ENCODE measurements at regions not wholly inside any gene's neighbourhood (a gene's known extent, or its start where the extent isn't known, plus 50 kb on each side); places are given as distances from the start of the nearest gene placed in this dataset.

DNA sequence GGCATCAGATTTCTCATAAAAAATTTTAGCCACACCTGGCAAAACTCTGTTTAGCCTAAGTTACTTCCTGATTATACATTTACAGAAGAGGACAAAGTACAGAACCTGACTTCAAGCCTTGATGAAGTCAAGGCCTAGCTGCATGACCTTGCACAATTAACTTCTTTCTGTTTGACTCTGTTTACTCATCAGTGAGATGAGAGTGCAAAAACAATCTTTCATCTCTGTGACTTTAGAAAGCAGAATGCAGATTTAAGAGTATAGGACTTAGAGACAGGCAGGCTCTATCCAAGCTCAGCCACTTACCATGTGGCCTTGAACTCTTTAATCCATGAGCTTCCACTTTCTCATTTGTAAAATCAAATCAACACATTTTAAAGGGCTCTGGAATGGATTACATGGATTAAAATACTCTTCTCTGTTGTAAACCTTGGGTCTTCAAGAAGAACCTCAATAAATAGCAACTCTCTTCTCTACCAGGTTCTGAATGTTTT, 1178.9 kb downstream of the FLRT2 start (continued):
- no peak for TF ChIP-seq REXO4 (CRISPR knock-in tag; IDR thresholded peaks at IDR 0.05; ENCODE audit: borderline replicate concordance)
- no peak for TF ChIP-seq SRSF9 (IDR thresholded peaks at IDR 0.05; ENCODE audit: borderline replicate concordance, insufficient read depth, low read depth, low read length, poor library complexity, severe bottlenecking)
- no peak for TF ChIP-seq ZNF782 (CRISPR knock-in tag; IDR thresholded peaks at IDR 0.05; ENCODE audit: borderline replicate concordance)
- TF ChIP-seq, protein P1, sequence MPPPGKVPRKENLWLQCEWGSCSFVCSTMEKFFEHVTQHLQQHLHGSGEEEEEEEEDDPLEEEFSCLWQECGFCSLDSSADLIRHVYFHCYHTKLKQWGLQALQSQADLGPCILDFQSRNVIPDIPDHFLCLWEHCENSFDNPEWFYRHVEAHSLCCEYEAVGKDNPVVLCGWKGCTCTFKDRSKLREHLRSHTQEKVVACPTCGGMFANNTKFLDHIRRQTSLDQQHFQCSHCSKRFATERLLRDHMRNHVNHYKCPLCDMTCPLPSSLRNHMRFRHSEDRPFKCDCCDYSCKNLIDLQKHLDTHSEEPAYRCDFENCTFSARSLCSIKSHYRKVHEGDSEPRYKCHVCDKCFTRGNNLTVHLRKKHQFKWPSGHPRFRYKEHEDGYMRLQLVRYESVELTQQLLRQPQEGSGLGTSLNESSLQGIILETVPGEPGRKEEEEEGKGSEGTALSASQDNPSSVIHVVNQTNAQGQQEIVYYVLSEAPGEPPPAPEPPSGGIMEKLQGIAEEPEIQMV (CRISPR knock-in tag; IDR thresholded peaks at IDR 0.05; ENCODE audit: low read depth): no peak
- TF ChIP-seq, protein P2, sequence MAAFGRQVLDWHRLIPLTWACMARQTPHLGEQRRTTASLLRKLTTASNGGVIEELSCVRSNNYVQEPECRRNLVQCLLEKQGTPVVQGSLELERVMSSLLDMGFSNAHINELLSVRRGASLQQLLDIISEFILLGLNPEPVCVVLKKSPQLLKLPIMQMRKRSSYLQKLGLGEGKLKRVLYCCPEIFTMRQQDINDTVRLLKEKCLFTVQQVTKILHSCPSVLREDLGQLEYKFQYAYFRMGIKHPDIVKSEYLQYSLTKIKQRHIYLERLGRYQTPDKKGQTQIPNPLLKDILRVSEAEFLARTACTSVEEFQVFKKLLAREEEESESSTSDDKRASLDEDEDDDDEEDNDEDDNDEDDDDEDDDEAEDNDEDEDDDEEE (CRISPR knock-in tag; IDR thresholded peaks at IDR 0.05): no peak
- no peak for TF ChIP-seq MATR3 (CRISPR knock-in tag; IDR thresholded peaks at IDR 0.05)
- TF ChIP-seq ZNF253 (CRISPR knock-in tag; IDR thresholded peaks at IDR 0.05; ENCODE audit: borderline replicate concordance): no peak
- no peak for TF ChIP-seq CC2D1A (CRISPR knock-in tag; IDR thresholded peaks at IDR 0.05)
- no peak for TF ChIP-seq U2AF2 (IDR thresholded peaks at IDR 0.05; ENCODE audit: low read depth, low read length)
- TF ChIP-seq NAIF1 (CRISPR knock-in tag; IDR thresholded peaks at IDR 0.05; ENCODE audit: borderline replicate concordance): no peak
- no peak for TF ChIP-seq ZSCAN22 (CRISPR knock-in tag; IDR thresholded peaks at IDR 0.05)
- TF ChIP-seq MBNL3 (CRISPR knock-in tag; conservative IDR thresholded peaks at IDR 0.05): no peak
- TF ChIP-seq STAT5B (CRISPR knock-in tag; IDR thresholded peaks at IDR 0.05): no peak
- TF ChIP-seq PHB2 (IDR thresholded peaks at IDR 0.05; ENCODE audit: partially characterized antibody): no peak
- TF ChIP-seq PRPF4 (IDR thresholded peaks at IDR 0.05; ENCODE audit: low read depth, low read length, poor library complexity, severe bottlenecking): no peak
- TF ChIP-seq, protein P3, sequence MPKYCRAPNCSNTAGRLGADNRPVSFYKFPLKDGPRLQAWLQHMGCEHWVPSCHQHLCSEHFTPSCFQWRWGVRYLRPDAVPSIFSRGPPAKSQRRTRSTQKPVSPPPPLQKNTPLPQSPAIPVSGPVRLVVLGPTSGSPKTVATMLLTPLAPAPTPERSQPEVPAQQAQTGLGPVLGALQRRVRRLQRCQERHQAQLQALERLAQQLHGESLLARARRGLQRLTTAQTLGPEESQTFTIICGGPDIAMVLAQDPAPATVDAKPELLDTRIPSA (CRISPR knock-in tag; IDR thresholded peaks at IDR 0.05; ENCODE audit: borderline replicate concordance): no peak
- TF ChIP-seq, protein P4, sequence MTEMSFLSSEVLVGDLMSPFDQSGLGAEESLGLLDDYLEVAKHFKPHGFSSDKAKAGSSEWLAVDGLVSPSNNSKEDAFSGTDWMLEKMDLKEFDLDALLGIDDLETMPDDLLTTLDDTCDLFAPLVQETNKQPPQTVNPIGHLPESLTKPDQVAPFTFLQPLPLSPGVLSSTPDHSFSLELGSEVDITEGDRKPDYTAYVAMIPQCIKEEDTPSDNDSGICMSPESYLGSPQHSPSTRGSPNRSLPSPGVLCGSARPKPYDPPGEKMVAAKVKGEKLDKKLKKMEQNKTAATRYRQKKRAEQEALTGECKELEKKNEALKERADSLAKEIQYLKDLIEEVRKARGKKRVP (CRISPR knock-in tag; IDR thresholded peaks at IDR 0.05): peak in 1 of 2 experiments; percentile 83; a peak in 2 of 4 replicates
- TF ChIP-seq, protein P5, sequence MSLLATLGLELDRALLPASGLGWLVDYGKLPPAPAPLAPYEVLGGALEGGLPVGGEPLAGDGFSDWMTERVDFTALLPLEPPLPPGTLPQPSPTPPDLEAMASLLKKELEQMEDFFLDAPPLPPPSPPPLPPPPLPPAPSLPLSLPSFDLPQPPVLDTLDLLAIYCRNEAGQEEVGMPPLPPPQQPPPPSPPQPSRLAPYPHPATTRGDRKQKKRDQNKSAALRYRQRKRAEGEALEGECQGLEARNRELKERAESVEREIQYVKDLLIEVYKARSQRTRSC (CRISPR knock-in tag; IDR thresholded peaks at IDR 0.05; ENCODE audit: low read depth): no peak
- TF ChIP-seq, protein P6, sequence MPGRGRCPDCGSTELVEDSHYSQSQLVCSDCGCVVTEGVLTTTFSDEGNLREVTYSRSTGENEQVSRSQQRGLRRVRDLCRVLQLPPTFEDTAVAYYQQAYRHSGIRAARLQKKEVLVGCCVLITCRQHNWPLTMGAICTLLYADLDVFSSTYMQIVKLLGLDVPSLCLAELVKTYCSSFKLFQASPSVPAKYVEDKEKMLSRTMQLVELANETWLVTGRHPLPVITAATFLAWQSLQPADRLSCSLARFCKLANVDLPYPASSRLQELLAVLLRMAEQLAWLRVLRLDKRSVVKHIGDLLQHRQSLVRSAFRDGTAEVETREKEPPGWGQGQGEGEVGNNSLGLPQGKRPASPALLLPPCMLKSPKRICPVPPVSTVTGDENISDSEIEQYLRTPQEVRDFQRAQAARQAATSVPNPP (CRISPR knock-in tag; IDR thresholded peaks at IDR 0.05): no peak
- TF ChIP-seq HNRNPUL1 (IDR thresholded peaks at IDR 0.05; ENCODE audit: low read depth, low read length): peak; percentile 30; the same call in 1 of the 2 replicates
- TF ChIP-seq, protein P7, sequence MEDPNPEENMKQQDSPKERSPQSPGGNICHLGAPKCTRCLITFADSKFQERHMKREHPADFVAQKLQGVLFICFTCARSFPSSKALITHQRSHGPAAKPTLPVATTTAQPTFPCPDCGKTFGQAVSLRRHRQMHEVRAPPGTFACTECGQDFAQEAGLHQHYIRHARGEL (CRISPR knock-in tag; IDR thresholded peaks at IDR 0.05): no peak
- TF ChIP-seq, protein P8, sequence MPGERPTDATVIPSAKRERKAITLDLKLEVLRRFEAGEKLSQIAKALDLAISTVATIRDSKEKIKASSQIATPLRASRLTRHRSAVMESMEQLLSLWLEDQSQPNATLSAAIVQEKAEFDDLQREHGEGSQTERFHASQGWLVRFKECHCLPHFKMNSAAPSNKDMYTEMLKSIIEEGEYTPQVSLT (CRISPR knock-in tag; IDR thresholded peaks at IDR 0.05; ENCODE audit: borderline replicate concordance, low read depth): no peak
- TF ChIP-seq NCOR1 (IDR thresholded peaks at IDR 0.05; ENCODE audit: borderline replicate concordance, low read length): peak; percentile 84; the same call in 1 of the 2 replicates
